HepG2 (cell line): ENCODE measurements at regions not wholly inside any gene's neighbourhood (a gene's known extent, or its start where the extent isn't known, plus 50 kb on each side); places are given as distances from the start of the nearest gene placed in this dataset.
"Not testable (repeated sequence)": the region's sequence is repeated elsewhere in the genome, so short reads cannot be mapped to it uniquely, and the experiment has no call there.

Experiments
- ATAC-seq: fragments of 200-7000 bp; cut with Tn5 transposase; 3 replicates; pipeline ENCODE4 v1.9.1; 2020; ENCODE audit warnings: mild to moderate bottlenecking, moderate library complexity
- BruUV-seq: library from RNA; stranded (reverse); fragments of 400-500 nt; replicated peaks from 2 replicates; lab custom pipeline; 2021; lab: Mats Ljungman, UMichigan
- CTCF ChIA-PET: fragments of 300-600 bp; formaldehyde crosslinking; extraction: SDS; loops from one replicate; lab custom pipeline; 2021; ENCODE audit warnings: low total read pairs, inconsistent platforms, low intra/inter-chr PET ratio; lab: Yijun Ruan, JAX
- POLR2A ChIA-PET: fragments of 350-600 bp; sonication (Branson Sonifier 250); formaldehyde crosslinking; loops from one replicate; lab custom pipeline; 2020; ENCODE audit warnings: antibody characterized with exemption, inconsistent platforms; lab: Yijun Ruan, JAX
- DNase-seq: peaks from one replicate; pipeline ENCODE4 v3.0.0-alpha.2; 2015; ENCODE audit warnings: low spot score
- FAIRE-seq: peaks from 3 replicates; lab custom pipeline; 2011; peaks lifted over from hg19 to GRCh38; lab: Jason Lieb, UNC
- H2AFZ ChIP-seq: one replicate; pipeline ENCODE4 v1.6.1; 2011; ENCODE audit warnings: low read length, inconsistent platforms
- H3K27ac ChIP-seq: fragments of 300-600 bp; 3 replicates; pipeline ENCODE4 v1.8.0; 2011; ENCODE audit warnings: mixed run types, mild to moderate bottlenecking, mixed read lengths, low read length, inconsistent platforms; ENCODE audit not compliant: insufficient read depth; ENCODE audit errors: extremely low read length
- H3K27me3 ChIP-seq, 2 experiments: fragments of 200-600 bp in 1 of 2; 2 replicates in 1 of 2; 3 replicates in 1 of 2; pipeline versions ENCODE4 v1.6.0 to v1.8.0; 2011; ENCODE audit warnings: low read length in 2 of 2, mild to moderate bottlenecking in 2 of 2, moderate library complexity in 2 of 2, inconsistent platforms in 1 of 2; ENCODE audit not compliant: insufficient read depth in 2 of 2, control insufficient read depth in 1 of 2
- H3K36me3 ChIP-seq, 2 experiments: fragments of 200-600 bp in 1 of 2; replicated peaks in 1 of 2; 2 replicates in 1 of 2; 3 replicates in 1 of 2; pipeline versions ENCODE4 v1.5.1 to v1.8.0; 2011; ENCODE audit warnings: low read length in 2 of 2, inconsistent platforms in 1 of 2; ENCODE audit not compliant: insufficient read depth in 2 of 2, control insufficient read depth in 1 of 2
- H3K4me1 ChIP-seq: 2 replicates; pipeline ENCODE4 v1.5.1; 2012; ENCODE audit warnings: low read length, inconsistent platforms; ENCODE audit not compliant: insufficient read depth
- H3K4me2 ChIP-seq: 2 replicates; pipeline ENCODE4 v1.6.0; 2011; ENCODE audit warnings: low read depth, low read length, inconsistent platforms
- H3K4me3 ChIP-seq, 3 experiments: fragments of 200-600 bp in 1 of 3; sonication (generic), shearing (Covaris generic) in 1 of 3; replicated peaks in 1 of 3; 2 replicates each; pipeline ENCODE4 v1.5.1; 2011 to 2016; ENCODE audit warnings: low read length in 3 of 3, inconsistent platforms in 2 of 3, low read depth in 2 of 3, mild to moderate bottlenecking in 2 of 3, control low read depth in 1 of 3, mixed read lengths in 1 of 3; ENCODE audit not compliant: insufficient read depth in 1 of 3
- H3K79me2 ChIP-seq: one replicate; pipeline ENCODE4 v1.6.1; 2011; ENCODE audit warnings: low read length, inconsistent platforms; ENCODE audit not compliant: insufficient read depth
- H3K9ac ChIP-seq: 2 replicates; pipeline ENCODE4 v1.6.0; 2011; ENCODE audit warnings: mild to moderate bottlenecking, low read depth, low read length, inconsistent platforms; ENCODE audit not compliant: insufficient read depth
- H3K9me3 ChIP-seq: 2 replicates; pipeline ENCODE4 v1.5.1; 2012; ENCODE audit warnings: mild to moderate bottlenecking, low read length
- H4K20me1 ChIP-seq: 2 replicates; pipeline ENCODE4 v1.6.0; 2011; ENCODE audit warnings: inconsistent platforms, mild to moderate bottlenecking, low read length, moderate library complexity; ENCODE audit not compliant: insufficient read depth
- MTA1 ChIP-seq: sonication (generic); formaldehyde crosslinking; IDR thresholded peaks from 2 replicates; pipeline ENCODE4 v1.4.0; 2020; ENCODE audit warnings: missing genetic modification reagents, mild to moderate bottlenecking, borderline replicate concordance
- ZNF552 ChIP-seq: sonication (generic); formaldehyde crosslinking; IDR thresholded peaks from 2 replicates; pipeline ENCODE4 v1.9.0; 2022; ENCODE audit warnings: missing genetic modification reagents, mild to moderate bottlenecking, borderline replicate concordance
- WGBS: methylation state at CpG from one replicate; pipeline ENCODE4 v1.1.6; 2017; ENCODE audit warnings: low lambda C conversion rate; 5-methylcytosine and 5-hydroxymethylcytosine counted together
- in situ Hi-C: cut with HindIII; loops from 2 replicates; pipeline ENCODE4 v1.10.0; 2017; ENCODE audit warnings: low pct_unique_long_range_greater_than_20kb; ENCODE audit not compliant: extremely low pct_ligation_motif_present
- intact Hi-C: fragments of 100-400 bp; cut with micrococcal nuclease; formaldehyde crosslinking; loops from one replicate; pipeline ENCODE4 v1.10.0; 2022; ENCODE audit not compliant: unreplicated experiment

- H3K9ac ChIP-seq: no peak overlapping the region
- H3K4me1 ChIP-seq: peaks cover 6% of the 10 kb centered on the region; the same call in 1 of the 2 replicates
- no peak for FAIRE-seq
- no peak overlapping the region for H3K27ac ChIP-seq
- in situ Hi-C loops: no loop called here
- no peak overlapping the region for H3K4me3 ChIP-seq
- no peak for DNase-seq
- WGBS: 32% methylated on average over 2 of the region's 2 CpGs
- CTCF ChIA-PET: no interaction called here
- H3K27me3 ChIP-seq: peaks cover 0 to 28% of the 10 kb centered on the region in 2 experiments; a peak in 3 of 5 replicates
- no TSS peak for BruUV-seq
- TF ChIP-seq ZNF552 (CRISPR knock-in tag) (no peak), MTA1 (CRISPR knock-in tag) (no peak)
- TF ChIP-seq, all 625 proteins: peak for 0
- Histone ChIP-seq H3K36me3 (no peaks in the 10 kb centered on the region), H3K79me2 (no peaks in the 10 kb centered on the region), H3K9me3 (no peaks in the 10 kb centered on the region), H3K4me2 (no peak overlapping the region), H4K20me1 (no peaks in the 10 kb centered on the region), H2AFZ (no peak overlapping the region)
- ATAC-seq: no peak
- intact Hi-C loops: no loop called here
- POLR2A ChIA-PET: no interaction called here
Measured at GRCh38 chr10:3654496-3654895, 130.5 kb downstream of the KLF6 start.

DNA sequence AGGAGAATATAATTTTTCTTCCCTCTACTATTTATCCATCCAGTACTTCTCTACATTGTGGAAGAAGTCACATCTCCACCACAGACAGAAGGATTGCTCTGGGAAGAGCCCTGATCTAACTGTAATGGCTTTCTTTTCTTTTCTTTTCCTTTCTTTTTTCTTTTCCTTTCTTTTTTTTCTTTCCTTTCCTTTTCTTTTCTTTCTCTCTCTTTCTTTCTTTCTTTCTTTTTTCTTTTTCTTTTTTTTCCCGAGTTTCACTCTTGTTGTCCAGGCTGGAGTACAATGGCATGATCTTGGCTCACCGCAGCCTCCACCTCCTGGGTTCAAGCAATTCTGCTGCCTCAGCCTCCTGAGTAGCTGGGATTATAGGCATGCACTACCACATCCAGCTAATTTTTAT lies 131.7 kb downstream of the KLF6 start:
- intact Hi-C loops, BruUV-seq, H3K79me2 ChIP-seq, FAIRE-seq, POLR2A ChIA-PET, CTCF ChIA-PET, H3K4me1 ChIP-seq, H3K4me2 ChIP-seq, DNase-seq, H2AFZ ChIP-seq, in situ Hi-C loops, H3K36me3 ChIP-seq, H4K20me1 ChIP-seq, H3K4me3 ChIP-seq, ATAC-seq, H3K27ac ChIP-seq, H3K9ac ChIP-seq, H3K9me3 ChIP-seq: not testable (repeated sequence)
- WGBS: 29% methylated on average over 2 of the region's 2 CpGs
- peaks cover 0 to 28% of the 10 kb centered on the region in 2 experiments; a peak in 3 of 5 replicates for H3K27me3 ChIP-seq
